GM19240 (cell line): ENCODE measurements at regions not wholly inside any gene's neighbourhood (a gene's known extent, or its start where the extent isn't known, plus 50 kb on each side); places are given as distances from the start of the nearest gene placed in this dataset.

Experiments
- DNase-seq: peaks from one replicate; pipeline ENCODE4 v3.0.0; 2011; ENCODE audit warnings: low spot score; ENCODE audit not compliant: insufficient read length

GRCh38 chr5:144108131-144108530 lies 62.3 kb downstream of the YIPF5 start:
- DNase-seq = no peak
